GM19452 (cell line): ENCODE measurements at regions not wholly inside any gene's neighbourhood (a gene's known extent, or its start where the extent isn't known, plus 50 kb on each side); places are given as distances from the start of the nearest gene placed in this dataset.

Experiments
- ATAC-seq: cut with Tn5 transposase; IDR thresholded peaks from one replicate; pipeline ENCODE4 v1.9.1; 2021; ENCODE audit not compliant: unreplicated experiment

- no peak for ATAC-seq
Observed at GRCh38 chr12:85568395-85569103, 267.7 kb downstream of the RASSF9 start.

DNA sequence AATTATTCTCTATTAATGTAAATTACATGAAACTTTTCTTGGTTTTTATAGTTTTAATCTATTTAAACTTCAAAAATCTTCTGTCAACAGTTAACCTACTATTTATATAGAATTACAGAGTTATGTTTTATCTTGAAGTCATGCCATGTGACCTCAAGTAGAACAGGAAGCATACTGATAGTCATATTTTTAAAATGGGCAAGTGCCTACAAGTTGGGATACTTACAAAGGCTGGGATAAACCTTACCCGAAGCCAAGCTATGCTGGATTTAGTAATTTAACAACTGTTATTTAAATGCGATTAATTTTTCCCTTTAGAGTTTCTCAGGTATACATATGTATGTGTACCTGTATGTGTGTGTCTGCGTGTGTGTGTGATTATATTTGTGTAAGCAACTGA is 266.9 kb downstream of the RASSF9 start:
- no peak for ATAC-seq

DNA sequence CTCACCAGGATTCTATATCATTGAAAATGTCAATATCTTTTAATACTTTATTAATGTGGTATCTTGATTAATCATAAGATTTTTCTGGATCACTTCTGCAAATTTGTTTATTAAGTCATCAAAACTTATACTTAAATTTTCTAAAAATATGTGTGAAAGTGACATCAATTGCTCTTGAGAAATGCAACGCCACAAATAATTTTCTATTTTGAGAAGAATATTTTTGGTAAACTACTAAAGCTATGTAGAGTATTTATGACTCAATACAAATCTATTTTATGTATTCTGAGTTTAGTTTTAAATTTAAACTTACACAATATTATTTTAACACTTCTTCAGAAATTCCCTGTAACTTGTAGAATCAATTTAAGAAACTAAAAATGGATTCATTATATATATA is 263.3 kb downstream of the RASSF9 start:
- no peak for ATAC-seq

DNA sequence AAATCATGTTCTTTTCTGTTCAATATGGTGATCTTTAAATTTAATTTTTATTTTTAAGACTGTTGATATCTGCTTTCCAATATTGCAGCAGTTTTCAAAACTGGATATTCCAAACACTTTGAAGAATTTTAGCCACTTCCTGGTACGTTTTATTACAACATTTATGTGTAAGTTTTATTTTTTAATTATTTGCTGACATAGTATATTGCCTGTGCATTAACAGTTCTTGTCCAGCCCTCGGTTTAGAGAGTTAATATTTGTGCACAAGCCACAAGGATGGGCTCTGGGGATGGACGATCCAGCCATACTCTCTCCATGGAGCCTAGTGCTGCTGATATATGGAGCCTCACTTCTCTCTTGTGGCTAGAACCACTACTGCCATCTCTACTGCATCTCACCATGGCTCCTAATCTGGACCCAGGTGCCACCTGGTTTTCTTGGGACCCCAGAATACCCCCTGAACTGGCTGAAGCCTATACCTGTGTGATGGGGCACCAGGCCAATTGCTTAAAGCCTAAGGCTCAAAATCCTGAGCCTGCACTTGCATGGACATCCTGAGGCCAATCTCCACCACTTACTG is 262.5 kb downstream of the RASSF9 start:
- no peak for ATAC-seq

GRCh38 chr12:85574291-85574690 is 261.9 kb downstream of the RASSF9 start:
- no peak for ATAC-seq

GRCh38 chr12:85575120-85576096 is 260.8 kb downstream of the RASSF9 start:
- peak; percentile 98 for ATAC-seq

- ATAC-seq = no peak
Observed at GRCh38 chr12:85580562-85581168, 255.5 kb downstream of the RASSF9 start.

DNA sequence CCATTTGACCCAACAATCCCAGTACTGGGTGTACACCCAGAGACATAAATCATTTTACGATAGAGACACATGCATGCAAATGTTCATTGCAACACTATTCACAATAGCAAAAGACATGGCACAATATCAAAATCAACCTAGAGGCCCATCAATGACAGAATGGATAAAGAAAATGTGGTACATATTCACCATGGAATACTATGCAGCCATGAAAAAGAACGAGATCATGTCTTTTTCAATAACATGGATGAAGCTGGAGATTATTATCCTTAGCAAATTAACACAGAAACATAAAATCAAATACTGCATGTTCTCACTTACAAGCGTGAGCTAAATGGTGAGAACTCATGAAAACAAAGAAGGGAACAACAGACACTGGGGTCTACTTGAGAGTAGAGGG is 249.1 kb downstream of the RASSF9 start:
- no peak for ATAC-seq

DNA sequence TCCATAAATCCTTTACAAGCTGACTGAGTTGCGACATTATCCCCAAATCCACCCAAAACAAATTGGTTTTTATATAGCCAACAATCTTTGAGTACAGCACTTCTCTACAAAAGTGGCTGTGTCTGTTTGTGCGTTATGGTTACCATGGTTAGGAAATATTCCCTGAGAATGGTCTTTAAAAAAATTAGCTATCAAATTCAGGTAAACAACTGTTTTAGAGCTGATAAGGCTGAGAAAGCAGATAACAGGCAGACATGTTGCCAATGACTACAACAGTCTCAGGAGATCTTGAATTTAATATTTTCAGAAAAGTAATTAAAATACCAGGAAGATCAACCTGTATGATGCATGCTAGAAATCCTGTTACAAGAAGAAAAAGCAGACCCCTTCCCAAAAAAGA is 248.0 kb downstream of the RASSF9 start:
- no peak for ATAC-seq

- no peak for ATAC-seq
Observed at GRCh38 chr12:85600841-85601240, 235.4 kb downstream of the RASSF9 start.

GRCh38 chr12:85603556-85603955 is 232.7 kb downstream of the RASSF9 start:
- no peak for ATAC-seq

GRCh38 chr12:85606455-85606854 is 229.8 kb downstream of the RASSF9 start:
- ATAC-seq = no peak

DNA sequence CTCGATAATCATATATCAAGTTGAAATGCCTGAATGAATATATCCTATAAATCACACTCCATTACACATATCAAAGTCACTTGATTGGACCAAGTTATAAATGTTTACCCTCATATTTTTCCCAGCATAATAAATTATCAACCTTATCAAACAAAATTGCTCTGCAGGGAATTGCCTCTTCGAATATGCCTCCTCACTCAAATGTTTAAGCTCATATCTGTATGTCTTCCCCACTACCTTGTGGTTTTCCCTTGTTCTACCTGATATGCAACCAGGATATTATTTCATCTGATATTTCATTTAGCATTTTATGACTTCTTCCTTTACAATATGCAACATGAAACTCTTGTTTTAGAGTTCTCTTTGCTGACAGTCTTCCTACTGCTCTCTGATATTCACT is 226.4 kb downstream of the RASSF9 start:
- ATAC-seq = no peak

DNA sequence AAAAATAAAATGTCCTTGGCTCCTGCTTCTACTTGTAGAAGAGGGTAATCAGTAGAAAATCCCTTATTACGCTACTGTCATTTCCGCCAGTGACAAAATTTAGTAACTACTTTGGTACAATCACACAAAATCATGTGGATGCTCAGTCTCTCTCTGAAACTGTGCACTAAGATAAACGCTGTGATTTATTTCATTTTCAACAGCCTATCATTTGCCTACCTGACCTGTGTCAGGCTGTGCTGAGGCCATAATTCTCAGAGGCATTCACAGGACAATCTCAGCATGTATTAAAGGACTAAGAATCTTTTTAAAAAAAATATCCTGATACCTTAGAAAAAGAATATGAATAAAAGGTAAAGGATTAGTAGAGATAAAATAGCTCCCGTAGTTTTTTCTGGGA is 226.0 kb downstream of the RASSF9 start:
- no peak for ATAC-seq

- no peak for ATAC-seq
Observed at GRCh38 chr12:85616201-85616600, 220.0 kb downstream of the RASSF9 start.

DNA sequence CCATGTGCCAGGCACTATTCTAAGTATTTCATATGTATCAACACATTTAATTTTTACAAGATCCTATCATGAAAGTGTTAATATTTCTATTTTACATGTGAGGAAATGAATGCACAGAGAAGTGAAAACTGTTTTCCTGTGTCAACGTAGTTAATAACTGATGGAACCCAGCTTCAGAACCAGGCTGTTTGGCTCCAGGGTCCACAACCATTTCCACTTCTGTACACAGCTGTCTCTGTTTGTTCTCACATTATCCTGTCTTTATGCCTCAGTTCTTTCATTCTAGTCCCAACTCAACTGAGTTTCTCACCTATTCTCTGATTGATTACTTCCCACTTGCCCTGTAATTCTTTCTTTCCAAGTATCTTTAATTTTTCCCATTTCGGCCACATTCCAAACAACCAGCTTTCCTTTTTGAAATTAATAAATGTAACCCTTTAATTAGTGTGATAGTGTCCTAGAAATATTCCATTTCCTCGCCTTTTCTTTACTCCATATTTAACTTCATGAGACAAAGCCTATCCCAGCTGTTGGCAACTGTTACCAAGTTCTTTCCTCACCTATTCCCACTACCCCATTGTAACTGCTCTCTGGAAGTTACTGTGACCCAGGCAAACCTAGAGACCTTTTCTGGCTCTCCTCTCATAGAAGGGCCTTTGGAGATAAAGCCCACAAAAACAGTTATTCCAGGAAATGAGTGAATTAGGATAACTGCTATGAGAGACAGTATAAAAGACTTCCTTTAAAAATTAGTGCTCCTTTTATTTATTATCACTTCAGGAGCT is 218.7 kb downstream of the RASSF9 start:
- ATAC-seq = no peak

DNA sequence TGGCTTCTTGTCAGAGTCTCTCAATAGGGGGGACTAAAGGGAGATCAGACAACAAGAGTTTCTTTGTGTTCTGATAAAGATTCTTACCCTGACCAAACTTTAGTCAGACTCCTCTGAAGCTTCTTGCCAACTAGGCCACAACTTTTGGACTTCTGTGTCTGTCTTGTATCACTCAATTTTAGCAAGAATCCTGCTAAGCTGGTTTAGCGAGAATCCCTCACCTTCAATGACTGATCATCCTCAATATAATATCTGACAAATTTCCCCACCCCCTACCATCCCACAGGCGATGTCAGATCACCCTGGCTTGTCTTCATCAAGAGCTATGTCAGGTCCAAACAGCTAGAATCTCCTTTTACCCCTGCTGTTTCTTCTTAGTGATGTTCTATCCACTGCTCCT is 215.2 kb downstream of the RASSF9 start:
- ATAC-seq = no peak

- ATAC-seq = no peak
Observed at GRCh38 chr12:85623763-85624162, 212.4 kb downstream of the RASSF9 start.

DNA sequence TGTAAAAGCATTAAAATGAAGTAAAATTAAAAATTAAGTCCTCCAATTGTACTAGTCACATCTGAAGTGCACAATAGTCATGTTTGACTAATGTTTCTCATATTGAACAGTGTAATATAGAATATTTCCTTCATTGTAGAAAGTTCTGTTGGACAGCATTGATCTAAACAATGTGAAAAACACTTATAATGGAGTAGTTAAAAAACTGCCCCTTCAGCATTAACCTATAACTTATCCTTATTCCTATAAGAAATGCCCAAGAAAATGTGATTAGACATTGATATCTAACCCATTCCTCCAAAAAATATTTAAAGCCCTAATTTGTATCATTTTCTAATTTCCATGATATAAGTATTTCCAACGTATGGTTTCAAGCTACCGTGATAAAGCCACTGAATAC is 210.7 kb downstream of the RASSF9 start:
- ATAC-seq = no peak

- no peak for ATAC-seq
Observed at GRCh38 chr12:85626001-85626783, 210.0 kb downstream of the RASSF9 start.
